CD4-positive, CD25-positive, alpha-beta regulatory T cell (primary cell): ENCODE measurements at regions not wholly inside any gene's neighbourhood (a gene's known extent, or its start where the extent isn't known, plus 50 kb on each side); places are given as distances from the start of the nearest gene placed in this dataset.

ENCODE experiments used
- ATAC-seq, 2 donors: fragments of 150-1000 bp; cut with Tn5 transposase; one replicate each; pipeline ENCODE4 v1.10.0; 2021; ENCODE audit warnings: low read depth in 2 of 2, moderate number of reproducible peaks in 2 of 2, moderate library complexity in 1 of 2
- DNase-seq, 3 donors: peaks; one replicate each; pipeline versions ENCODE4 v3.0.0 to v3.0.0-alpha.2; 2012 to 2022; ENCODE audit warnings: mixed read lengths in 1 of 3
- H3K27ac ChIP-seq: one replicate; pipeline ENCODE4 v1.7.0; 2013; ENCODE audit warnings: mild to moderate bottlenecking, low read length; ENCODE audit not compliant: insufficient read depth, poor library complexity, severe bottlenecking
- H3K27me3 ChIP-seq: one replicate; pipeline ENCODE4 v1.7.0; 2013; ENCODE audit warnings: low read length; ENCODE audit not compliant: control insufficient read depth, insufficient read depth
- H3K36me3 ChIP-seq: one replicate; pipeline ENCODE4 v1.7.0; 2013; ENCODE audit warnings: mild to moderate bottlenecking, low read length, moderate library complexity; ENCODE audit not compliant: control insufficient read depth, insufficient read depth
- H3K4me1 ChIP-seq: 2 replicates; pipeline ENCODE4 v1.7.0; 2013; ENCODE audit warnings: mild to moderate bottlenecking, low read length; ENCODE audit not compliant: insufficient read depth, control insufficient read depth, poor library complexity, severe bottlenecking
- H3K4me3 ChIP-seq: one replicate; pipeline ENCODE4 v1.7.0; 2013; ENCODE audit warnings: low read depth, mild to moderate bottlenecking, low read length, moderate library complexity
- H3K9me3 ChIP-seq, 2 experiments: 1 replicate in 1 of 2; 2 replicates in 1 of 2; pipeline ENCODE4 v1.7.0; 2013; ENCODE audit warnings: low read length in 2 of 2, mild to moderate bottlenecking in 1 of 2, moderate library complexity in 1 of 2; ENCODE audit not compliant: control insufficient read depth in 2 of 2
- H3K27ac Mint-ChIP-seq, 3 donors: one replicate each; pipeline ENCODE4 v1.8.0; 2020 to 2022; ENCODE audit warnings: mild to moderate bottlenecking in 3 of 3, mixed read lengths in 3 of 3, moderate library complexity in 2 of 3
- H3K27me3 Mint-ChIP-seq: one replicate; pipeline ENCODE4 v1.8.0; 2022; ENCODE audit warnings: mild to moderate bottlenecking, mixed read lengths
- H3K36me3 Mint-ChIP-seq: one replicate; pipeline ENCODE4 v1.8.0; 2020; ENCODE audit warnings: mixed read lengths
- H3K4me1 Mint-ChIP-seq, 4 donors: one replicate each; pipeline ENCODE4 v1.8.0; 2020 to 2022; ENCODE audit warnings: mixed read lengths in 4 of 4, mild to moderate bottlenecking in 1 of 4
- H3K4me3 Mint-ChIP-seq, 4 donors: one replicate each; pipeline ENCODE4 v1.8.0; 2020 to 2022; ENCODE audit warnings: mild to moderate bottlenecking in 4 of 4, mixed read lengths in 4 of 4, moderate library complexity in 3 of 4
- H3K9me3 Mint-ChIP-seq, 7 donors: one replicate each; pipeline ENCODE4 v1.8.0; 2020 to 2022; ENCODE audit warnings: mixed read lengths in 7 of 7, mild to moderate bottlenecking in 3 of 7, moderate library complexity in 2 of 7

- ATAC-seq, result no peak
- no peak for DNase-seq
- Histone ChIP-seq H3K36me3 (no peaks in the 10 kb centered on the region), H3K27ac (no peak overlapping the region), H3K27me3 (no peaks in the 10 kb centered on the region), H3K4me1 (no peaks in the 10 kb centered on the region), H3K4me3 (no peak overlapping the region), H3K9me3 (no peaks in the 10 kb centered on the region)
- peaks cover 2 to 17% (median 9%) of the 10 kb centered on the region in 7 donors for H3K9me3 Mint-ChIP-seq
- H3K36me3 Mint-ChIP-seq, result peaks cover 11% of the 10 kb centered on the region
- no peaks in the 10 kb centered on the region for H3K4me1 Mint-ChIP-seq
- no peak overlapping the region for H3K4me3 Mint-ChIP-seq
- no peaks in the 10 kb centered on the region for H3K27me3 Mint-ChIP-seq
- no peak overlapping the region for H3K27ac Mint-ChIP-seq
Observed at GRCh38 chr3:20425138-20425537, 239.1 kb upstream of the SGO1 start.

DNA sequence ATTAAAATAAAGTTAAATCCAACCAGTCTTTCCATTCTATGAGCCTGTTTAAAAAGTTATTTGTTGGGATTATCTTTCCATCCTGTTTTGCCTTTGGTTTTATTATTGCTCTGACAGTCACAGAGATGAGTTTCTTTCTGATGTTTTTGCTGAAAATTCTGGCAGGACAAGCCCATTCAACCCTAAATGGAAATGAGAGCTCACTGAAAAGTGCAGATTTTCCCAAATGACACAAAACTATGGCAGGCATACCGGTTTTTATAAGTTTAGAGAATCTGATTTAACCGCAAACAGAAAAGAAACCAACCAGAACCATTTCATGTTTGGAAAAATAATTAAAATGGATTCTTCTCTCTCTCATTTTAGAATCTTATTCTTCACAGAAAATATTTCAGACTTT lies 238.1 kb upstream of the SGO1 start:
- no peak overlapping the region for H3K27ac Mint-ChIP-seq
- Histone ChIP-seq H3K36me3 (no peaks in the 10 kb centered on the region), H3K9me3 (no peaks in the 10 kb centered on the region), H3K27me3 (no peaks in the 10 kb centered on the region), H3K4me3 (no peak overlapping the region), H3K27ac (no peak overlapping the region), H3K4me1 (no peaks in the 10 kb centered on the region)
- no peaks in the 10 kb centered on the region for H3K27me3 Mint-ChIP-seq
- peaks cover 0 to 13% (median 3%) of the 10 kb centered on the region in 7 donors for H3K9me3 Mint-ChIP-seq
- no peaks in the 10 kb centered on the region for H3K4me1 Mint-ChIP-seq
- DNase-seq (no peak), ATAC-seq (no peak)
- peaks cover 2% of the 10 kb centered on the region for H3K36me3 Mint-ChIP-seq
- H3K4me3 Mint-ChIP-seq, result no peak overlapping the region

GRCh38 chr3:20422391-20422790 lies 236.4 kb upstream of the SGO1 start:
- ATAC-seq (no peak), DNase-seq (no peak)
- no peak overlapping the region for H3K27ac ChIP-seq
- H3K27ac Mint-ChIP-seq, result no peak overlapping the region
- H3K9me3 Mint-ChIP-seq, result peaks cover 0 to 5% (median 2%) of the 10 kb centered on the region in 7 donors
- H3K4me3 ChIP-seq, result no peak overlapping the region
- no peak overlapping the region for H3K4me3 Mint-ChIP-seq
- no peaks in the 10 kb centered on the region for H3K9me3 ChIP-seq
- H3K36me3 ChIP-seq, result no peaks in the 10 kb centered on the region
- no peaks in the 10 kb centered on the region for H3K4me1 Mint-ChIP-seq
- no peaks in the 10 kb centered on the region for H3K27me3 ChIP-seq
- no peaks in the 10 kb centered on the region for H3K4me1 ChIP-seq
- no peaks in the 10 kb centered on the region for H3K27me3 Mint-ChIP-seq
- H3K36me3 Mint-ChIP-seq, result no peaks in the 10 kb centered on the region

GRCh38 chr3:20417388-20418108 lies 231.5 kb upstream of the SGO1 start:
- H3K27me3 Mint-ChIP-seq, result no peaks in the 10 kb centered on the region
- H3K4me1 Mint-ChIP-seq, result no peaks in the 10 kb centered on the region
- ATAC-seq (no peak), DNase-seq (no peak)
- Histone ChIP-seq H3K9me3 (no peaks in the 10 kb centered on the region), H3K27me3 (no peaks in the 10 kb centered on the region), H3K36me3 (no peaks in the 10 kb centered on the region), H3K4me3 (no peak overlapping the region), H3K4me1 (no peaks in the 10 kb centered on the region), H3K27ac (no peak overlapping the region)
- H3K9me3 Mint-ChIP-seq, result peaks cover 0 to 5% (median 0%) of the 10 kb centered on the region in 7 donors
- no peak overlapping the region for H3K4me3 Mint-ChIP-seq
- H3K27ac Mint-ChIP-seq, result no peak overlapping the region
- no peaks in the 10 kb centered on the region for H3K36me3 Mint-ChIP-seq

DNA sequence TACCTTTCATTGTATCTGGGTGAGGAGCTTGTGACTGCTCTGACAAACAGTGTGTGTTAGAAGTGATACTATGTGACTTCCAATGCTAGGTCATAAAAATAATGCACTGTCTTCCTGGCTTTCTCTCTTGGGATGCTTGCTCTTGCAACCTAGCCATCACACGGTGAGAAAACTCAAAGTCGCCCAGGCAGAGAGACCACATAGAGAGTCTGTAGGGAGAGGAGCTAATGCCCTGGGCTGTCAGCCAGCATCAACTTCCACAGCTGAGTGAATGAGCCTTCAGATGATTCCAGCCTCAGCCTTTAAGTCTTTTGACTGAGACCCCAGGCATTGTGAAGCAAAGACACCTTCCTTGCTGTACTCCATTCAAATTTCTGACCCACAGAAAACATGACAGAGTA lies 220.6 kb upstream of the SGO1 start:
- Histone ChIP-seq H3K9me3 (no peaks in the 10 kb centered on the region), H3K27ac (no peak overlapping the region), H3K4me3 (no peak overlapping the region), H3K4me1 (no peaks in the 10 kb centered on the region), H3K27me3 (no peaks in the 10 kb centered on the region), H3K36me3 (no peaks in the 10 kb centered on the region)
- Mint-ChIP-seq H3K36me3 (no peaks in the 10 kb centered on the region), H3K27ac (no peak overlapping the region), H3K27me3 (no peaks in the 10 kb centered on the region), H3K4me3 (no peak overlapping the region), H3K9me3 (no peaks in the 10 kb centered on the region), H3K4me1 (no peaks in the 10 kb centered on the region)
- ATAC-seq (no peak), DNase-seq (no peak)

- Mint-ChIP-seq H3K4me1 (no peaks in the 10 kb centered on the region), H3K27ac (no peak overlapping the region), H3K4me3 (no peak overlapping the region), H3K27me3 (no peaks in the 10 kb centered on the region), H3K9me3 (no peaks in the 10 kb centered on the region), H3K36me3 (no peaks in the 10 kb centered on the region)
- H3K4me3 ChIP-seq, result no peak overlapping the region
- ATAC-seq, result no peak
- DNase-seq, result no peak
- H3K9me3 ChIP-seq, result no peaks in the 10 kb centered on the region
- no peaks in the 10 kb centered on the region for H3K27me3 ChIP-seq
- H3K36me3 ChIP-seq, result no peaks in the 10 kb centered on the region
- no peak overlapping the region for H3K27ac ChIP-seq
- H3K4me1 ChIP-seq, result no peaks in the 10 kb centered on the region
Observed at GRCh38 chr3:20405744-20406143, 219.7 kb upstream of the SGO1 start.

GRCh38 chr3:20405231-20405630 lies 219.2 kb upstream of the SGO1 start:
- no peak overlapping the region for H3K27ac Mint-ChIP-seq
- H3K4me3 Mint-ChIP-seq, result no peak overlapping the region
- no peak for ATAC-seq

DNA sequence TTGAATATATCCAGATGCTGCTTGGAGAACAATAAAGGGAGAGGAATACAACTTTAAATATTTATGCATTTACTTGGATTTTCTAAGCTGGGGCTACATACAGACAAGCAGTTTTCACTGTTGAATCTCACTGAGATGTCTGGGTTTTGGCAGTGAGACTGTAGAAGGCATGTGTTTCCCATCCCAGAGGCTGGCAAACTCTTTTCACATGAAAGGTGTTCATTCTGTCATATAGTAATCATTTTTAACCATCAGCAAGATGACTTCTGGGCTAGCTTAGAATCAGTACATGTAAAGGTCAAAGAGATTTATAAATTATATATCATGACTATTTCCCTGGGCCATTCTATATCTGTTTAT lies 218.7 kb upstream of the SGO1 start:
- no peak for DNase-seq
- no peaks in the 10 kb centered on the region for H3K9me3 ChIP-seq
- Mint-ChIP-seq H3K27me3 (no peaks in the 10 kb centered on the region), H3K4me1 (no peaks in the 10 kb centered on the region), H3K9me3 (no peaks in the 10 kb centered on the region), H3K36me3 (no peaks in the 10 kb centered on the region), H3K4me3 (no peak overlapping the region), H3K27ac (no peak overlapping the region)
- no peak for ATAC-seq
- no peak overlapping the region for H3K27ac ChIP-seq
- no peak overlapping the region for H3K4me3 ChIP-seq
- no peaks in the 10 kb centered on the region for H3K27me3 ChIP-seq
- no peaks in the 10 kb centered on the region for H3K36me3 ChIP-seq
- H3K4me1 ChIP-seq, result no peaks in the 10 kb centered on the region

More at GRCh38 chr3:20405231-20405630, 219.2 kb upstream of the SGO1 start:
- Mint-ChIP-seq H3K4me1 (no peaks in the 10 kb centered on the region), H3K36me3 (no peaks in the 10 kb centered on the region), H3K9me3 (no peaks in the 10 kb centered on the region), H3K27me3 (no peaks in the 10 kb centered on the region)
- DNase-seq, result no peak
- Histone ChIP-seq H3K4me1 (no peaks in the 10 kb centered on the region), H3K27me3 (no peaks in the 10 kb centered on the region), H3K4me3 (no peak overlapping the region), H3K9me3 (no peaks in the 10 kb centered on the region), H3K27ac (no peak overlapping the region), H3K36me3 (no peaks in the 10 kb centered on the region)
